ENCODE measurements at regions not wholly inside any gene's neighbourhood (a gene's known extent, or its start where the extent isn't known, plus 50 kb on each side); places are given as distances from the start of the nearest gene placed in this dataset.

- DNase-seq (no peak), ATAC-seq (no peak)
- peaks cover 2% of the 10 kb centered on the region for H3K9me3 Mint-ChIP-seq (ENCODE audit: low read depth)
- no peak overlapping the region for H3K4me3 Mint-ChIP-seq
- no peaks in the 10 kb centered on the region for H3K27me3 Mint-ChIP-seq
- CTCF ChIA-PET = no interaction called here
- no peaks in the 10 kb centered on the region for H3K4me1 Mint-ChIP-seq
- no peaks in the 10 kb centered on the region for H3K36me3 Mint-ChIP-seq
- H3K27ac Mint-ChIP-seq = no peak overlapping the region
Observed at GRCh38 chr5:123830575-123830974, 318.6 kb downstream of the CSNK1G3 start.

- Mint-ChIP-seq H3K9me3 (ENCODE audit: low read depth) (peaks cover 5% of the 10 kb centered on the region), H3K27ac (no peak overlapping the region), H3K36me3 (no peaks in the 10 kb centered on the region), H3K4me1 (no peaks in the 10 kb centered on the region), H3K4me3 (no peak overlapping the region), H3K27me3 (no peaks in the 10 kb centered on the region)
- CTCF ChIA-PET = no interaction called here
- DNase-seq (no peak), ATAC-seq (no peak)
Observed at GRCh38 chr5:123827811-123828210, 315.8 kb downstream of the CSNK1G3 start.

GRCh38 chr5:123819833-123820232, 307.9 kb downstream of the CSNK1G3 start:
- Mint-ChIP-seq H3K27ac (no peak overlapping the region), H3K36me3 (no peaks in the 10 kb centered on the region), H3K27me3 (no peaks in the 10 kb centered on the region), H3K9me3 (ENCODE audit: low read depth) (peaks cover 5% of the 10 kb centered on the region), H3K4me1 (no peaks in the 10 kb centered on the region), H3K4me3 (no peak overlapping the region)
- ATAC-seq = no peak
- DNase-seq = no peak
- CTCF ChIA-PET = no interaction called here

- DNase-seq (no peak), ATAC-seq (no peak)
- CTCF ChIA-PET = no interaction called here
- Mint-ChIP-seq H3K36me3 (no peaks in the 10 kb centered on the region), H3K9me3 (ENCODE audit: low read depth) (peaks cover 2% of the 10 kb centered on the region), H3K4me3 (no peak overlapping the region), H3K27me3 (no peaks in the 10 kb centered on the region), H3K27ac (no peak overlapping the region), H3K4me1 (no peaks in the 10 kb centered on the region)
Observed at GRCh38 chr5:123819386-123819785, 307.4 kb downstream of the CSNK1G3 start.

GRCh38 chr5:123817267-123817666, 305.3 kb downstream of the CSNK1G3 start:
- Mint-ChIP-seq H3K4me3 (no peak overlapping the region), H3K27me3 (no peaks in the 10 kb centered on the region), H3K36me3 (no peaks in the 10 kb centered on the region), H3K9me3 (ENCODE audit: low read depth) (peaks cover 2% of the 10 kb centered on the region), H3K27ac (no peak overlapping the region), H3K4me1 (no peaks in the 10 kb centered on the region)
- CTCF ChIA-PET = no interaction called here
- DNase-seq (no peak), ATAC-seq (no peak)

GRCh38 chr5:123814801-123815470, 303.0 kb downstream of the CSNK1G3 start:
- CTCF ChIA-PET = interaction anchor here (0.8 kb wide), 1 partner anchor 20 kb away, joined by 3 read pairs; no protein-coding TSS in a partner anchor
- Mint-ChIP-seq H3K36me3 (no peaks in the 10 kb centered on the region), H3K4me1 (no peaks in the 10 kb centered on the region), H3K27ac (no peak overlapping the region), H3K27me3 (no peaks in the 10 kb centered on the region), H3K4me3 (no peak overlapping the region), H3K9me3 (ENCODE audit: low read depth) (no peaks in the 10 kb centered on the region)
- DNase-seq = no peak
- ATAC-seq = no peak

- Mint-ChIP-seq H3K36me3 (no peaks in the 10 kb centered on the region), H3K27ac (no peak overlapping the region), H3K27me3 (no peaks in the 10 kb centered on the region), H3K4me1 (no peaks in the 10 kb centered on the region), H3K9me3 (ENCODE audit: low read depth) (no peaks in the 10 kb centered on the region), H3K4me3 (no peak overlapping the region)
- CTCF ChIA-PET = interaction anchor here (0.8 kb wide), 1 partner anchor 19 kb away, joined by 3 read pairs; no protein-coding TSS in a partner anchor
- no peak for DNase-seq
- ATAC-seq = no peak
Observed at GRCh38 chr5:123813937-123814624, 302.1 kb downstream of the CSNK1G3 start.

GRCh38 chr5:123813264-123813663, 301.3 kb downstream of the CSNK1G3 start:
- CTCF ChIA-PET = no interaction called here
- H3K4me1 Mint-ChIP-seq = no peaks in the 10 kb centered on the region
- no peaks in the 10 kb centered on the region for H3K36me3 Mint-ChIP-seq
- no peak for ATAC-seq
- no peak overlapping the region for H3K27ac Mint-ChIP-seq
- no peaks in the 10 kb centered on the region for H3K27me3 Mint-ChIP-seq
- H3K9me3 Mint-ChIP-seq (ENCODE audit: low read depth) = no peaks in the 10 kb centered on the region
- no peak for DNase-seq
- H3K4me3 Mint-ChIP-seq = no peak overlapping the region

- CTCF ChIA-PET = no interaction called here
- DNase-seq = no peak
- no peak overlapping the region for H3K4me3 Mint-ChIP-seq
- H3K4me1 Mint-ChIP-seq = no peaks in the 10 kb centered on the region
- ATAC-seq = no peak
- H3K27ac Mint-ChIP-seq = no peak overlapping the region
- H3K27me3 Mint-ChIP-seq = no peaks in the 10 kb centered on the region
- H3K9me3 Mint-ChIP-seq (ENCODE audit: low read depth) = no peaks in the 10 kb centered on the region
- H3K36me3 Mint-ChIP-seq = no peaks in the 10 kb centered on the region
Observed at GRCh38 chr5:123811831-123812230, 299.9 kb downstream of the CSNK1G3 start.

GRCh38 chr5:123810746-123811340, 298.9 kb downstream of the CSNK1G3 start:
- H3K27me3 Mint-ChIP-seq = no peaks in the 10 kb centered on the region

GRCh38 chr5:123810253-123810652, 298.3 kb downstream of the CSNK1G3 start:
- Mint-ChIP-seq H3K9me3 (ENCODE audit: low read depth) (no peaks in the 10 kb centered on the region), H3K27me3 (no peaks in the 10 kb centered on the region), H3K36me3 (no peaks in the 10 kb centered on the region), H3K27ac (no peak overlapping the region), H3K4me3 (no peak overlapping the region), H3K4me1 (no peaks in the 10 kb centered on the region)
- ATAC-seq = no peak
- DNase-seq = no peak
- CTCF ChIA-PET = no interaction called here

More at GRCh38 chr5:123810746-123811340, 298.9 kb downstream of the CSNK1G3 start:
- Mint-ChIP-seq H3K4me3 (no peak overlapping the region), H3K36me3 (no peaks in the 10 kb centered on the region), H3K9me3 (ENCODE audit: low read depth) (no peaks in the 10 kb centered on the region), H3K27ac (no peak overlapping the region), H3K4me1 (no peaks in the 10 kb centered on the region)
- DNase-seq (no peak), ATAC-seq (no peak)
- CTCF ChIA-PET = no interaction called here

GRCh38 chr5:123809594-123810221, 297.7 kb downstream of the CSNK1G3 start:
- CTCF ChIA-PET = no interaction called here
- DNase-seq (no peak), ATAC-seq (no peak)
- H3K4me1 Mint-ChIP-seq = no peaks in the 10 kb centered on the region
- no peaks in the 10 kb centered on the region for H3K27me3 Mint-ChIP-seq
- H3K27ac Mint-ChIP-seq = no peak overlapping the region
- H3K9me3 Mint-ChIP-seq (ENCODE audit: low read depth) = no peaks in the 10 kb centered on the region
- H3K4me3 Mint-ChIP-seq = no peak overlapping the region
- no peaks in the 10 kb centered on the region for H3K36me3 Mint-ChIP-seq

- H3K4me3 Mint-ChIP-seq = no peak overlapping the region
- H3K9me3 Mint-ChIP-seq (ENCODE audit: low read depth) = no peaks in the 10 kb centered on the region
- H3K4me1 Mint-ChIP-seq = no peaks in the 10 kb centered on the region
- no peak overlapping the region for H3K27ac Mint-ChIP-seq
- ATAC-seq (no peak), DNase-seq (no peak)
- no peaks in the 10 kb centered on the region for H3K36me3 Mint-ChIP-seq
- no peaks in the 10 kb centered on the region for H3K27me3 Mint-ChIP-seq
- CTCF ChIA-PET = no interaction called here
Observed at GRCh38 chr5:123808461-123809380, 296.7 kb downstream of the CSNK1G3 start.
